ENCODE measurements at regions not wholly inside any gene's neighbourhood (a gene's known extent, or its start where the extent isn't known, plus 50 kb on each side); places are given as distances from the start of the nearest gene placed in this dataset.

DNA sequence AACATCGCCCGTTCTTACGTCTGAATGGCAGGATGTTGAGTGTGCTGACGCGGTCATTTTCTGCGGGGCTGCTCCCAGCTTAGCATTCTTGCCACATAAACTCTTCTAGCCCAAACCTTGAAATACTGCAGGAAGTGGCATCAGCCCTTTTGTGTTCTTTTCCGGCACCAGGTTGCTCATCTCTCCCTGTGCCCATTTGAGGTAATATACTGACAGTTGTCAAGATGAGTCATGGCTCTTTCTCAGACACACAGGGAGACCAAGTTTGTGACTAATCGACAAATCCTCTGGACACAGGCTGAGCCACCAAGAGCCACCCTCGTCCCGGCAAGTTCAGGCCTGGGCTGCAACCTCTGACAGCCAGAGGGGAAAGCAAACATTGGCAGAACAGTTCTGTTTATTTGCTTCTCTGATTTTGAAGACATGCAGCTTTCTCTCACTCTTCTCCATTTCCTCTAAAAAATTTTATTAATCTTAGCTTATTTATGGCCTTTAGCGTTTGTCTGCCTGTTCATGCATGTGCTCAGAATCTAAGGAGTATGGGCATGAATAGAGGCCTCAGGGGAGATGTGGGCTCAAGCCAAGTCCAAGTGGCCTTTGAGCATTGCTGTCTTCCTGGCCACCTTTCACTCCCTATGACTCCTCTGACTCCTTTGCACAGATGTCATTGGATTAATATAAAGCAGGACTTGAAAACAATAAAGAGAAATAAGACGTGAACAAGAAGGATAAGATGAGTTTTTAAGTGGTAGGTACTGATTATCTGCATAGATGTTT is 328.2 kb upstream of the JAG1 start:
- DNase-seq = peak; percentile 92

DNA sequence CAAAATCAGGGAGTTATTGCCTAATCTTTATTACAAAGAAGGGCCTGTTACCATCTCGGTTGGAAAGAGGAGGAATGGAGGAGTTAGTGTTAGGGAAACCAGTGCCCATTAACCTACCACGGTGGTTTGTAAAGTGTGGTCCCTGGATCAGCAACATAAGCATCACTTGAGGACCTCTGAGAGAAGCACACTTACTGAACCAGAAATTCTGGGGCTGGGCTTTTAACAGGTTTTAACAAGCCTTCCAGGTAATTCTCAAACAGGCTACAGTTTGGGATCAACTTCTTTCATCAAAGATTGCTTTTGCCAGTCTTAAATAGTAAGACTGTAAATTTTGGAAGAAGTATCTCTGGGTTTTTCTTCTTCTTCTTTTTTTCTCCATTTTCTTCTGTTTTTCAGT is 329.5 kb upstream of the JAG1 start:
- no peak for DNase-seq

- DNase-seq = no peak
Measured at GRCh38 chr20:11008444-11009033, 334.7 kb upstream of the JAG1 start.

DNA sequence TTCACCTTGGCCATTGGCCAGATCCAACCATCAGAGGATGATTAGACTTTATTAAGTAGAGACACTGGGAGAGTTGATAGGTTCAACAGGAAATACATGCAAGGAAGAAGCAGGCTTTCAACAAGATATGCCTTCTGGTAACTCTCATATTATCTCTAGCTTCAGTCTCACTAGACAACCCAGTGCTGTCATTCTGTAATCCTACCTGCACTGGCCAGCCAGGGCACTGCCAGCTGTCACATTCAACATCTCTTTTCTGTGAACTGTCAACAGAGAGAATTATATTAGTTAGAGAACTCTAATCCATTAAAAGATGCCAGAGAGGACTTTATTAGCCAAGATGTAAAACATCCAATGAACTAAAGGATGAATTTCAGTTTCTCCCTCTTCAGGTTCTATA is 337.9 kb upstream of the JAG1 start:
- no peak for DNase-seq

- DNase-seq = no peak
Measured at GRCh38 chr20:11012975-11013374, 339.2 kb upstream of the JAG1 start.

- DNase-seq = no peak
Measured at GRCh38 chr20:11013801-11014200, 340.0 kb upstream of the JAG1 start.

DNA sequence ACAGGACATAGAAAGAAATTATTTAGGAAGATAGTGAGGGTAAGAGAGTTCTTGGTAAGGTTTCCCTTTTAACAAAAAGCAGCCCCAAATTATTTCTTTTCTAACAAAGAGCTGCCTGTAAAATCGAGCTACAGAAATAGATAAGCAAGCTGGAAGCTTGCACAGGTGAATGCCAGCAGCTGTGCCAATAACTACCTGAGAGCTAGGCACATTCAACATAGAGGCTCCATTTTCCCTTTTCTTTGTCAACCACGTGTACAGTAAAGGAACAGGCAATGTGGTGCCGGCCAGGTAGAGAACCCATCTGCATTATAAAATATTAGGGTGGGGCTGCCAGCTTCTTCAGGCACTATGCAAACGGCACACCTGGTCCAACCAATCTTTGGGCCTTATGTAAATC is 341.6 kb upstream of the JAG1 start:
- DNase-seq = no peak

DNA sequence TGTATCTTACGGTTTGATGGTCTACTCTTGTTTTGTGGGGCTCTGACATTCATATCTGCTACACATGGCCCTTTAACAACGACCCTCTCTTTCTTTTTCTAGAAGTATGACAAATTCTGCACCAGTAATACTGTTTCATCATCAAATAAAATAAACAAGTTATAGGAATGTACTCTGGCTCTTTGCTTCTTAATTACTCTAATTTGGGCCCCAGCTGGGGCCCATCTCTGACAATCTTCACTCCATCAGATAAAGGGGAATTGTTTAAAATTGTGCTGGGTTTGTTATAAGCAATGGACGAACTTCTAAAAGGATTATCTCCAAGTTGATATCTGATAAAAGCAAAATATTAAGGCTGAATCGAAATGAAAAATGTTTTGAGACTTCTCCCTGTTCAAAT is 343.6 kb upstream of the JAG1 start:
- no peak for DNase-seq

DNA sequence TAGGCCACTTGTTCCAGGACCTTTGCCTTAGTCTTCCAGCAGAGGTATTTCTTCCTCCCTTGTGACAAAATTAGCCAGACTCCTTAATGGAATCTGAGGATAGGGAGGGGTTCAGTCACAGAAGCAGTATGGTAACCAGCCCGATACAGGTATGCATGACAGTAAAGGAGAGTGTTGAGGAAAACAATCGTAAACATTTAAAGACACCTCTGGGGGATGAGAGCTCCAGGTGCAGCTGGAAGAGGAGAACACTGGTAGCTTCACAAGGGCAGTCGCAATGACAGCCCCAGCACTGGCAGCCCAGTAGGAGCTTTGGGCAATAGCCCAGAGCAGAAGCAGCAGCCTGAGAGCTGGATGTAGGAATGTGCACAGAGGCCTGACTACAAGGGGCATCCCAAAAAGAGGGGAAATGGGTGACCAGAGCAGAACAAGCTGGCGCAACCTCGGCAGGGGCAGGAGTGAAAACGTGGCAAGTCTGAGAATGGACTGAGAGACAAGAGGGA is 344.9 kb upstream of the JAG1 start:
- DNase-seq = peak; percentile 86

DNA sequence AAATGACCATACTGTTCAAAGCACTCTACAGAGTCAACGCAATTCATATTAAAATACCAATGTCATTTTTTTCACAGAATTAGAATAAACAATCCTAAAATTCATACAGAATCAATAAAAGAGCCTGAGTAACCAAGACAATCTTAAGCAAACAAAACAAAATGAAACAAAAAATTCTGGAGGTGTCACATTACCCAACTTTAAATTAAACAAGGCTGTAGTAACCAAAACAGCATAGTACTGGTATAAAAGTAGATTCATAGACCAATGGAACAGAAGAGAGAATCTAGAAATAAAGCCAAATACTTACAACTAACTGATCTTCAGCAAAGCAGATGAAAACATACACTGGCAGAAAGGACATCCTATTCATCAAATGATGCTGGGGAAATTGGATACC is 346.9 kb upstream of the JAG1 start:
- DNase-seq = no peak

DNA sequence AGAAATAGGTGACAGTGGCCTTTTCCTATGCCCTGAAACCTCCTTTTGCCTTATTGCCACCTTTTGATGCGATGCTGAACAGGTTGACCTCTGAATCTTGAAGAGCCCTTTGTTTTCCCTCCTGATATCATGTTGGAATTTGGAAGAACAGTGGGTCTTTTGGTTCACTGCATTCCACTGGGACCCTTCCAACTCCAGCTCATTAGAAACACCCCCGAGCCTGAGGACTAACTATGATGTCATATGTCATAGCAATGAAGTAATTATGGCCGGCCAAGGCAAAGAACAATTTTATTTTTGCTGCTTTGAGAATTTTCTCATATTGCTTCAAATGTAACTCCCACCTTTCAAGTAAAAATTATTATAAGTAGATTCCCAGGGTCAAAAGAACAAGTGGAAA is 353.4 kb upstream of the JAG1 start:
- DNase-seq = no peak

DNA sequence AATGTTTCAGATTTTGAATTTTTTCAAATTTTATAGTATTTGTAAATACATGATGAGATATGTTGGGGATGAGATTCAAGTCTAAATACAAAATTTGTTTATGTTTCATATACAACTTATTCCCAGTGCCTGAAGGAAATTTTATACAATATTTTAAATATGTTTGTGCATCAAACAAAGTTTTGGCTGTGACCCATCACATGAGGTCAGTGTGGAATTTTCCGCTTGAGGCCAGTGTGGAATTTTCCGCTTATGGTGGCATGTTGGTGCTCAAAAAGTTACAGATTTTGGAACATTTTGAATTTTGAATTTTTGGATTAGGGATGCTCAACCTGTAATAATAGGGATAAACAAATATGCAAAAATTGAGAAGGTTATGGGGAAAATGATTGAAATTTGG is 356.6 kb upstream of the JAG1 start:
- no peak for DNase-seq

DNA sequence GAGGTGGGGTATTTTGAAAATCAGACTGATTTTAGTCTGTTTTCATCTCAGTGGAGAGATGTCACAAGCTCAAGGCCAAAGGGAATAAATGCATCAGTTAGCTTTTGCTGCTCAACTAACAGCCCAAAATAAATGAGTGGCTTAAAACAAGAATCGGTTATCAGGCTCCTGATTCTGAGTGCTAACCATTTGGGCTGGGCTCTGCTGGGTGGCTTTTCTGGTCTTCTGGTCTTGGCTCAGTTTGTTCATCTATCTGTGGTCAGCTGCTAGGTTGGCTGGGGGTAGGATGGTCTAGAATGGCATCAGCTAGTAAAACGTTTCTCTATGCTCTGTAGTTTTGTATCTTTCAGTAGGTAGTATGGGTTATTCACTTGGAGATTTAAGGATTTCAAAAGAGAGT is 357.5 kb upstream of the JAG1 start:
- no peak for DNase-seq

DNA sequence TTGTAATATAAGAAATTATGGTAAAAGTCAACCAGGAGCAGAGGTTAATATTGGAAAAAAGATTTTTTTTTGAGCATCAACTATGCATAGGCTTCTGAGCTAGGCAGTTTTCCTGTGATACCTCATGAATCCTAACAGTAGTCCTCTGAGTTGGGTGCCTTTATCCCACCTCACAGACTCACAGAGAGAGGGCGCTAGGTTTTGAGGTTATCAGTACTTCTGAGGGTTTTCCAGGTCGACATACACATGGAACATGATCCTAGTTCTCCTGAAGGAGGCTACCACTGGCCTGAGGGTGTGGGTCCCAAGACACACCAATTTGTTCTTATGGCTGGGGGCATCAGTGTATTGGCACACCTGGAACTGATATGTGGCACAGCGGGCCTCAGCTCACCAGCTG is 358.8 kb upstream of the JAG1 start:
- DNase-seq = no peak

- DNase-seq = no peak
Measured at GRCh38 chr20:11034025-11034424, 360.2 kb upstream of the JAG1 start.

GRCh38 chr20:11035211-11035610 is 361.4 kb upstream of the JAG1 start:
- DNase-seq = no peak

DNA sequence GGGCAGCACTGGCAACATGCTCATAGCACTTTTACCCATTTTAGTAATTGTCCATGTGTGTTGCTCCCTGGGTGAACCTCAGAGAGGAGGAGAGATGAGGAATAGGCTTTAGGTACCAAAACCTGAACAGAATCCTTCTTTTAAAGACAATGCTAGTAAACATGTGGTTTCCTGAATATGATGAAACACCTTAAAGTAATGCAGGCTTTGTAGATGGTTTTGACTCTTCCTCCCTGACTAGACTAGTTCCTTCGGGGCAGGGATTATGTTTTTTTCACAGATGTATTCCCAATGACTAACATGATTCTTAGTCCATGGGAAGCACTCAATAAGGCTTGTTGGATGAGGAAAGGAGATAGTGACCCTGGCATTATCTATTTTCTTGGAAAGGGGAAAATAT is 367.6 kb upstream of the JAG1 start:
- DNase-seq = no peak

DNA sequence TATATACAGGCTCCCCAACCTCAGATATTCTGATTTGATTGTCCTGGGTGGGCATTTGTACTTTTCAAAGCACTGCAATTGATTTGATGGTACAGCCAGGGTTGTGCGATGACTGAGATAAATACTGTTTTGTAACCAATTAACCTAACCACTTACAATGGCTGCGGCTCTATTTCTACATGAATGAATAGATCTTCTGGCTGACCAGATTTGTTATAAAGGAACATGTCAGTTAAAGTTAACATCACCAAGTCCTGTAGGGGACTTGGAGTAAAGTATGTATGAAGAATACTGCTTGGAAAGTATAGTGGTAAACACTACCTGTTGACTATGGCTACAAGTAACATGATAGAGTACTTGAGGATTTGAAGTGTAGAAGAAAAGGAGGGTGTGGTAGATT is 369.2 kb upstream of the JAG1 start:
- no peak for DNase-seq

DNA sequence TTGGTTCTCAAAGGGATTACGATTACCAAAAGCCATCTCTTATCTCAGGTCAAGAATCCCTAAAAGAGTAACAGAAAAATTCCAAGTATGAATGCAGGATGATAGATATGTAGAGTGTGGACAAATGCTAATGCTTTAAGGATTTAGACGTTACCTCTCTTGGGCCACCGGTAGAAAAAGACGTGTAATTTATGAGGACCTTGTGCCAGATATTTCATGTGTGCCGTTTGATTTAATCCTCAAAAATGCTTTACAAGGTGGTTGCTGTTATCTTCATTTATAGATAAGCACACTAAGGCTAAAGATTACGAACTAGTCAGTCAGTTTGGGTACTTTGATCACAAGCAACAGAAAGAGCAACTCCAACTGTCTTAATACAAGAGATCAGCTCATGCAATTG is 370.8 kb upstream of the JAG1 start:
- DNase-seq = no peak

DNA sequence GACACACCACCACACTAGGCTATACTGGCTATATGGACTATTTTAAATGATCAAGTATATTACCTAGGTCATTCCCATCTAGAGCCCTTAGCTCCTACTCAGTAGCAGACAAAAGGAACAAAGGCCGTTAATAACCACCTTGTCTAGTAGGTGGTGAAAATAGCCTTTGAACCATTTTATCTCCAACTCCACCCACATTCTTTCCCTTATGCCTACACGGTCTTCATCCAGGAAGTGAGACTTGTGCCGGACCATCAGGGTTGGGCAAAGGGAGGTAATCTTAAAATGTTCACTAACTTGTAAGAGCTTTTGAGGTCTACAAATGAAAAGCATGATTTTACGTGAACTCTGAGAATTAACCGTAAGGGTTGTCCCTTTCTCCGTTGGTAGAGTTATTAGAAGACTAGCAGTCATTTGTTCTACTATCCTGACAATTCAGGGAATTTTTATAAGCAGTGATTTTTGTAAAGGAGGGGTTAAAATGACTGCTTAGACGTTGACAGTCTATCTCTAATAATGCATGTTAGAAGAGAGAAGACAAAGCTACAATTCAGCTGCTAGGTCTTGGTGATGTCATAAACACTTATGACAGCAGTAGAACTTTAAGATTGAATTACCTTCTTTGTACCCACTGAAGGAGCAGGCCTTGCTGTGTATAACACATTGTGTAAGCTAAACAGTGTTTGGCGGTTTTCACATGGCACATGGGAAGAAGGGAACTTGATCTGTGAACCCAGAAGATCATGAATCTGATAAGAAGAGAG is 371.8 kb upstream of the JAG1 start:
- no peak for DNase-seq

DNA sequence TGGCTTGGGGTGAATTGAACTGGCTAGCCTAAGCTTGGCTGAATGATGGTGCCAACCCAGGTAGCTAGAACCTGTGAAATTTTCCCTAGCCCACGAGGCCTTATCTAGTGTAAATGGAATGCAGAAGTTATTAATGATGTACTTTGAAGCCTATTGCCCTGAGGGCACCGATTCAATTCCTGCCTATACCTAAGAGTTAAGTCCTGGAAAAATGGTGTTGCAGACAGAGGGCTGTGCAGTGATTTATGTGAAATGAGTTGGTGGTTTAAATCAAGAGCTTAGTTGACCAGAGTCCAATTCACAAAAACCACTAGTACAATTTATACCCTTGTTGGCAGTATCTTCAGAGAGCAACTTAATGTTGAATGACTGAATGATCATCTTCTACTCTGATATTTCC is 373.8 kb upstream of the JAG1 start:
- peak; percentile 70 for DNase-seq

DNA sequence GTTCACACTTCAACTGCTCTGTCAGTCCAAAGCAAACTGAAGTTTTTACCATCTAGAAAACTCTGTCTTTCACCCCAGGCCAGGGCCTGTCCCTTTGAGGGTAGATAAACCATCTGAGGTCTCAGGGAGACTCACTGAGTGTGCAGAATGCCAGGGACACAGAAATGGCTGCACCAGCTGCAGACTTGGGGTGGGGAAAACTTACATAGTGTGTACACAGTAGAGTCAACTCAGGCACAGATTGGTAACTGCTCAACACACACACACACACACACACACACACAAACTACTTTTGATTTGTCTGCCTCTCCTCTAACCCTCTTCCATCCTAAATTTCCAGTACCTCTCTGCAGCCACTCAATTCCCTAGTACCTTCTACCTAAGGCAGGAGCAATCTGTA is 374.9 kb upstream of the JAG1 start:
- no peak for DNase-seq

GRCh38 chr20:11050350-11050749 is 376.6 kb upstream of the JAG1 start:
- DNase-seq = no peak

GRCh38 chr20:11051136-11051535 is 377.3 kb upstream of the JAG1 start:
- DNase-seq = no peak
